Suprapubic skin (tissue), 4 donors: ENCODE measurements at regions not wholly inside any gene's neighbourhood (a gene's known extent, or its start where the extent isn't known, plus 50 kb on each side); places are given as distances from the start of the nearest gene placed in this dataset.
A peak's percentile ranks its signal among the peaks of the same experiment; 100 is the strongest.

Source experiments
- DNase-seq, 2 donors: peaks; one replicate each; pipeline ENCODE4 v3.0.0-alpha.2; 2019; ENCODE audit warnings: low spot score in 2 of 2
- H3K27ac ChIP-seq: fragments of 200-600 bp; sonication (generic); one replicate; pipeline ENCODE4 v1.5.1; 2019
- H3K27me3 ChIP-seq: fragments of 200-600 bp; sonication (generic); one replicate; pipeline ENCODE4 v1.5.1; 2019
- H3K36me3 ChIP-seq: fragments of 200-600 bp; sonication (generic); one replicate; pipeline ENCODE4 v1.5.1; 2019
- H3K4me1 ChIP-seq: fragments of 200-600 bp; sonication (generic); one replicate; pipeline ENCODE4 v1.5.1; 2019
- H3K4me3 ChIP-seq: fragments of 200-600 bp; sonication (generic); one replicate; pipeline ENCODE4 v1.5.1; 2019; ENCODE audit warnings: mild to moderate bottlenecking
- H3K9me3 ChIP-seq: fragments of 200-600 bp; sonication (generic); one replicate; pipeline ENCODE4 v1.5.1; 2019
- CTCF ChIP-seq, 2 donors: fragments of 200-600 bp in 1 of 2; fragments of 450-650 bp in 1 of 2; sonication (generic) in 1 of 2; IDR thresholded peaks; one replicate each; pipeline ENCODE4 v1.5.1; 2016 to 2019; ENCODE audit warnings: antibody characterized with exemption in 2 of 2, mild to moderate bottlenecking in 1 of 2, moderate library complexity in 1 of 2
- EP300 ChIP-seq: sonication (generic); formaldehyde crosslinking; IDR thresholded peaks from one replicate; pipeline ENCODE4 v1.6.1; 2017; ENCODE audit warnings: antibody characterized with exemption
- POLR2A ChIP-seq, 2 donors: fragments of 450-650 bp; IDR thresholded peaks; one replicate each; pipeline ENCODE4 v1.6.1; 2017; ENCODE audit warnings: antibody characterized with exemption in 2 of 2, mild to moderate bottlenecking in 2 of 2, moderate library complexity in 2 of 2
- POLR2AphosphoS5 ChIP-seq, 3 donors: sonication (generic); formaldehyde crosslinking; IDR thresholded peaks; one replicate each; pipeline ENCODE4 v1.6.1; 2017; ENCODE audit warnings: antibody characterized with exemption in 3 of 3
- WGBS: methylation state at CpG from one replicate; pipeline ENCODE4 v1.1.5; 2018; 5-methylcytosine and 5-hydroxymethylcytosine counted together

DNA sequence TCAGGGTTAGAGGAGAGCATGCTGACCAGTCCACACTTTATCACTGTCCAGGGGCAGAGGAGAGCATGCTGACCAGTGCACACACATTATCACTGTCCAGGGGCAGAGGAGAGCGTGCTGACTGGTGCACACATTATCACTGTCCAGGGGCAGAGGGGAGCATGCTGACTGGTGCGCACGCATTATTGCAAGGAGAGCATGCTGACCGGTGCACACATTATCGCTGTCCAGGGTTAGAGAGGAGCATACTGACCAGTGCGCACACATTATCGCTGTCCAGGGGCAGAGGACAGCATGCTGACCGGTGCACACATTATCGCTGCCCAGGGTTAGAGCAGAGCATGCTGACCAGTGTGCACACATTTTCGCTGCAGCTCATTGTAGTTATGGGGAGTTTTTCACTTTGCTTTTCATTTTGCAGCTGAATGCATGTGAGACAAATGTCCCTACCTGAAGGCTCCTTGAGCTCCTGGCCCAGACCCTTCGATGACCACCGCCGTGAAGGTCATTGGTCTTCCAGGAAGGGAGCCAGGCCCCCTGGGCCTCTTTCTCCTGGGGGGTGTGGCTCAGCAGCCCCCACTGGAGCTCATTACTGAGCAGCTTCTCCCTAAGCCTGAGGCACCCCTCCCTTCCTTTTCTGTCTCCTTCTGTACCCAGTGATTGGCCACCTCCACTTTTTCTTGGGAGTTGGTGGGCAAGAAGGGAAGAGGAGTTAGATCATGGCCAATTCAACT is 178.8 kb upstream of the AFDN start:
- H3K36me3 ChIP-seq, result no peaks in the 10 kb centered on the region
- peaks cover 21% of the 10 kb centered on the region for H3K27me3 ChIP-seq
- H3K4me3 ChIP-seq, result no peak overlapping the region
- H3K9me3 ChIP-seq, result no peaks in the 10 kb centered on the region
- H3K27ac ChIP-seq, result no peak overlapping the region
- TF ChIP-seq POLR2AphosphoS5 (IDR thresholded peaks at IDR 0.05), result no peak
- TF ChIP-seq EP300, result no peak
- TF ChIP-seq POLR2A (IDR thresholded peaks at IDR 0.05), result no peak
- no peak for TF ChIP-seq CTCF (IDR thresholded peaks at IDR 0.05)
- H3K4me1 ChIP-seq, result no peaks in the 10 kb centered on the region
- peak in 1 of 2 donors; percentile 22 for DNase-seq
- WGBS, result 86% methylated on average over 10 of the region's 13 CpGs

DNA sequence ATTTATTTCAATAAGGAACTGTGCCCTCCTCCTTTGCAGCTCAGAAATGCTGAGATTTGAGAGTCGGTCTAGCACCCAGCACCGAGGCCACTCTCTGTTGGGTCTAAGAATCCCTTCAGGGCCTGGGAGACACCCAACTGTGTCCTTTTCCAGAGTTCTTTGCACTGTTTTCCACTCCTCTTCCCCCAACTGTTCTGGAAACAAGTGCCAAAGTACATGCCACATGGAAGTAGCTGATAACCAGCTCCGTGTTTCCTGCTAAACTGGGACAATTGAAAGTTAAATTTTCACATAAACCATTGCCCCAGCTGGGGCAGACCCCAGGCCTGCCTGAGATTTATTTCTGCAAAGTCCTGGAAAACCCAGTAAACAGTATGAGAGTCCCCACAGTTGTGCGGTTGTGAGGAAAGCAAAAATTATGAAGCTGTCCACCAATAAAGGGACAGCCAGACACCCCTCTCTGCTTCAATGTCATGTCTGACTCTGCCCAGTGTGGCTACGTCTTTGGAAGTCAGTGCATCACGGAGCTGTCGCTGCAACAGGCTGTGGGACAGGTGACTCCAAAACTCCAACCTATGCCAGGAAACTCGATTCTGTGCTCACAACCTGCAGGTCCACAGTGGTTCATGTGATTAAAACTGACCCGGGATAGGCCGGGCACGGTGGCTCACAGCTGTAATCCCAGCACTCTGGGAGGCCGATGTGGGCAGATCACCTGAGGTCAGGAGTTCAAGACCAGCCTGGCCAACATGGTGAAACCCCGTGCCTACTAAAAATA is 178.0 kb upstream of the AFDN start:
- Histone ChIP-seq H3K4me3 (no peak overlapping the region), H3K27ac (no peak overlapping the region), H3K36me3 (no peaks in the 10 kb centered on the region), H3K27me3 (peaks cover 20% of the 10 kb centered on the region), H3K9me3 (no peaks in the 10 kb centered on the region), H3K4me1 (no peaks in the 10 kb centered on the region)
- DNase-seq, result peak in 1 of 2 donors; percentile 33
- no peak for TF ChIP-seq CTCF (IDR thresholded peaks at IDR 0.05)
- TF ChIP-seq EP300, result no peak
- TF ChIP-seq POLR2AphosphoS5 (IDR thresholded peaks at IDR 0.05), result no peak
- no peak for TF ChIP-seq POLR2A (IDR thresholded peaks at IDR 0.05)
- 93% methylated on average over 11 of the region's 13 CpGs for WGBS

- Histone ChIP-seq H3K4me3 (no peak overlapping the region), H3K9me3 (no peaks in the 10 kb centered on the region), H3K4me1 (no peaks in the 10 kb centered on the region), H3K27ac (no peak overlapping the region), H3K36me3 (no peaks in the 10 kb centered on the region), H3K27me3 (peaks cover 18% of the 10 kb centered on the region)
- peak in 1 of 2 donors; percentile 22 for DNase-seq
- TF ChIP-seq POLR2AphosphoS5 (IDR thresholded peaks at IDR 0.05) (no peak), CTCF (IDR thresholded peaks at IDR 0.05) (no peak), EP300 (no peak), POLR2A (IDR thresholded peaks at IDR 0.05) (no peak)
- WGBS, result 92% methylated on average over 8 of the region's 8 CpGs
These were observed 177.2 kb upstream of the AFDN start for GRCh38 chr6:167649476-167649875.

- TF ChIP-seq EP300 (no peak), POLR2AphosphoS5 (IDR thresholded peaks at IDR 0.05) (no peak), CTCF (IDR thresholded peaks at IDR 0.05) (no peak), POLR2A (IDR thresholded peaks at IDR 0.05) (no peak)
- no peak overlapping the region for H3K4me3 ChIP-seq
- H3K27ac ChIP-seq, result no peak overlapping the region
- H3K4me1 ChIP-seq, result no peaks in the 10 kb centered on the region
- H3K36me3 ChIP-seq, result no peaks in the 10 kb centered on the region
- peaks cover 18% of the 10 kb centered on the region for H3K27me3 ChIP-seq
- peak in 1 of 2 donors; percentile 17 for DNase-seq
- no peaks in the 10 kb centered on the region for H3K9me3 ChIP-seq
- 42% methylated on average over 12 of the region's 12 CpGs for WGBS
These were observed 175.9 kb upstream of the AFDN start for GRCh38 chr6:167650730-167651317.
